K562 (cell line): ENCODE measurements at regions not wholly inside any gene's neighbourhood (a gene's known extent, or its start where the extent isn't known, plus 50 kb on each side); places are given as distances from the start of the nearest gene placed in this dataset.

Source experiments
- ATAC-seq: fragments of 200-7000 bp; cut with Tn5 transposase; 3 replicates; pipeline ENCODE4 v1.9.1; 2020; ENCODE audit warnings: moderate library complexity
- BruUV-seq: library from RNA; stranded (reverse); fragments of 400-500 nt; replicated peaks from 2 replicates; lab custom pipeline; 2021; lab: Mats Ljungman, UMichigan
- CTCF ChIA-PET: fragments of 300-600 bp; formaldehyde crosslinking; extraction: SDS; loops from one replicate; lab custom pipeline; 2021; ENCODE audit warnings: low intra/inter-chr PET ratio; lab: Yijun Ruan, JAX
- POLR2A ChIA-PET: fragments of 300-600, 350-650 bp; sonication (Branson Sonifier 250); formaldehyde crosslinking; extraction: SDS; loops from one replicate; lab custom pipeline; 2021; ENCODE audit warnings: antibody characterized with exemption, inconsistent platforms; lab: Yijun Ruan, JAX
- DNase-seq, 4 experiments: peaks; one replicate each; pipeline versions ENCODE4 v3.0.0 to v3.0.0-alpha.2; 2011 to 2018; ENCODE audit warnings: low spot score in 3 of 4, mixed read lengths in 3 of 4; ENCODE audit errors: extremely low read depth in 1 of 4
- FAIRE-seq: peaks from 2 replicates; lab custom pipeline; 2011; peaks lifted over from hg19 to GRCh38; lab: Jason Lieb, UNC
- H2AFZ ChIP-seq: 2 replicates; pipeline ENCODE4 v1.6.0; 2011; ENCODE audit warnings: low read depth, low read length, control low read depth, inconsistent platforms
- H3K27ac ChIP-seq: fragments of 200-600 bp; 3 replicates; pipeline ENCODE4 v1.8.0; 2011; ENCODE audit warnings: low read depth, mild to moderate bottlenecking, control low read depth, inconsistent platforms, low read length, moderate library complexity, mixed read lengths; ENCODE audit errors: extremely low read depth
- H3K27me3 ChIP-seq, 2 experiments: fragments of 300-600 bp in 1 of 2; 2 replicates in 1 of 2; 3 replicates in 1 of 2; pipeline versions ENCODE4 v1.6.0 to v1.8.0; 2011; ENCODE audit warnings: inconsistent platforms in 2 of 2, low read length in 2 of 2, mild to moderate bottlenecking in 1 of 2, mixed read lengths in 1 of 2, moderate library complexity in 1 of 2; ENCODE audit not compliant: control insufficient read depth in 2 of 2, insufficient read depth in 2 of 2
- H3K36me3 ChIP-seq: fragments of 300-600 bp; 3 replicates; pipeline ENCODE4 v1.8.0; 2011; ENCODE audit warnings: mild to moderate bottlenecking, low read length, inconsistent platforms; ENCODE audit not compliant: control insufficient read depth, insufficient read depth
- H3K4me1 ChIP-seq, 2 experiments: fragments of 200-600 bp in 1 of 2; replicated peaks in 1 of 2; 2 replicates in 1 of 2; 3 replicates in 1 of 2; pipeline versions ENCODE4 v1.5.1 to v1.8.0; 2011; ENCODE audit warnings: inconsistent platforms in 2 of 2, low read length in 2 of 2, mild to moderate bottlenecking in 1 of 2, mixed read lengths in 1 of 2, moderate library complexity in 1 of 2; ENCODE audit not compliant: control insufficient read depth in 2 of 2, insufficient read depth in 2 of 2
- H3K4me2 ChIP-seq: 2 replicates; pipeline ENCODE4 v1.6.1; 2011; ENCODE audit warnings: low read length, control low read depth, inconsistent platforms, mixed read lengths; ENCODE audit not compliant: insufficient read depth
- H3K4me3 ChIP-seq: fragments of 200-600 bp; sonication (generic), shearing (Covaris generic); 2 replicates; pipeline ENCODE4 v1.5.1; 2016; ENCODE audit warnings: control low read depth, inconsistent platforms
- H3K79me2 ChIP-seq: fragments of 200-600 bp; 3 replicates; pipeline ENCODE4 v1.8.0; 2011; ENCODE audit warnings: low read length, inconsistent platforms; ENCODE audit not compliant: control insufficient read depth, insufficient read depth
- H3K9ac ChIP-seq, 2 experiments: 2 replicates each; pipeline versions ENCODE4 v1.6.0 to v1.6.1; 2011; ENCODE audit warnings: low read depth in 2 of 2, low read length in 2 of 2, control low read depth in 1 of 2, inconsistent platforms in 1 of 2, mild to moderate bottlenecking in 1 of 2, mixed read lengths in 1 of 2; ENCODE audit not compliant: insufficient read depth in 1 of 2
- H3K9me1 ChIP-seq: one replicate; pipeline ENCODE4 v1.6.0; 2011; ENCODE audit warnings: inconsistent platforms, mild to moderate bottlenecking, low read length, moderate library complexity; ENCODE audit not compliant: control insufficient read depth, insufficient read depth
- H3K9me3 ChIP-seq: replicated peaks from 2 replicates; pipeline ENCODE4 v1.5.1; 2011; ENCODE audit warnings: low read depth, low read length, inconsistent platforms; ENCODE audit not compliant: control insufficient read depth, insufficient read depth
- H4K20me1 ChIP-seq: replicated peaks from 2 replicates; pipeline ENCODE4 v1.6.1; 2011; ENCODE audit warnings: low read length, inconsistent platforms, mixed read lengths; ENCODE audit not compliant: control insufficient read depth, insufficient read depth
- HDAC8 ChIP-seq: fragments of 450-650 bp; IDR thresholded peaks from 2 replicates; pipeline ENCODE4 v1.6.1; 2016; ENCODE audit warnings: mild to moderate bottlenecking, missing genetic modification characterization, moderate library complexity, missing compliant biosample characterization
- MXD1 ChIP-seq: fragments of 250-450 bp; sonication (Bioruptor Pico); IDR thresholded peaks from 2 replicates; pipeline ENCODE4 v1.8.0; 2021; ENCODE audit warnings: borderline replicate concordance, mild to moderate bottlenecking, moderate library complexity; ENCODE audit not compliant: poor library complexity, severe bottlenecking
- NCOA1 ChIP-seq: fragments of 450-650 bp; IDR thresholded peaks from 2 replicates; pipeline ENCODE4 v1.6.1; 2016; ENCODE audit warnings: low read depth
- PRMT5 ChIP-seq: sonication (generic); formaldehyde crosslinking; IDR thresholded peaks from 2 replicates; pipeline ENCODE4 v1.5.0; 2020; ENCODE audit warnings: missing genetic modification reagents
- RBM17 ChIP-seq: fragments of 200-400 bp; formaldehyde crosslinking; IDR thresholded peaks from 2 replicates; pipeline ENCODE4 v1.6.1; 2017; ENCODE audit warnings: low read depth, mild to moderate bottlenecking, low read length, borderline replicate concordance
- SP1 ChIP-seq: sonication (generic); formaldehyde crosslinking; IDR thresholded peaks from 2 replicates; pipeline ENCODE4 v1.8.1; 2022; ENCODE audit warnings: mild to moderate bottlenecking, missing genetic modification reagents
- ZNF165 ChIP-seq: fragments of 250-450 bp; sonication (Bioruptor Pico); IDR thresholded peaks from 2 replicates; pipeline ENCODE4 v1.4.0; 2020; ENCODE audit warnings: borderline replicate concordance
- ZNF408 ChIP-seq: fragments of 250-450 bp; sonication (Bioruptor Pico); IDR thresholded peaks from 2 replicates; pipeline ENCODE4 v1.4.0; 2020; ENCODE audit warnings: low read depth, mild to moderate bottlenecking, moderate library complexity
- whole genome bisulfite sequencing: fragments of 100-300 bp; shearing (Covaris generic); methylation state at CpG from one replicate; pipeline ENCODE4 v1.1.6; 2016; ENCODE audit warnings: low coverage, mixed read lengths; ENCODE audit not compliant: insufficient coverage; ENCODE audit errors: missing lambda C conversion rate; 5-methylcytosine and 5-hydroxymethylcytosine counted together
- in situ Hi-C: fragments of 300-500 bp; cut with MboI; formaldehyde crosslinking; loops from 4 replicates; pipeline ENCODE4 v1.15.0; 2018; ENCODE audit warnings: inconsistent platforms, mixed read lengths
- intact Hi-C: fragments of 100-400 bp; cut with micrococcal nuclease; formaldehyde crosslinking; loops from 2 replicates; pipeline ENCODE4 v1.14.2; 2022
- TF ChIP-seq, protein P1 (sequence below): sonication (generic); formaldehyde crosslinking; IDR thresholded peaks from 2 replicates; pipeline ENCODE4 v1.8.1; 2023; ENCODE audit warnings: mild to moderate bottlenecking, missing genetic modification reagents

- ATAC-seq, result no peak
- H3K27me3 ChIP-seq, result no peaks in the 10 kb centered on the region
- in situ Hi-C loops, result no loop called here
- no peak overlapping the region for H3K9ac ChIP-seq
- no peak overlapping the region for H3K4me2 ChIP-seq
- no peak for FAIRE-seq
- no peak for TF ChIP-seq MXD1 (CRISPR knock-in tag)
- TF ChIP-seq RBM17, result no peak
- TF ChIP-seq NCOA1, result no peak
- no peak for DNase-seq
- ChIA-PET POLR2A (no interaction called here), CTCF (no interaction called here)
- no peak overlapping the region for H2AFZ ChIP-seq
- no peaks in the 10 kb centered on the region for H4K20me1 ChIP-seq
- intact Hi-C loops, result no loop called here
- H3K36me3 ChIP-seq, result no peaks in the 10 kb centered on the region
- H3K4me1 ChIP-seq, result no peaks in the 10 kb centered on the region
- no peak overlapping the region for H3K27ac ChIP-seq
- no peaks in the 10 kb centered on the region for H3K79me2 ChIP-seq
- WGBS, result 7% methylated on average over 2 of the region's 2 CpGs
- no peaks in the 10 kb centered on the region for H3K9me1 ChIP-seq
- BruUV-seq, result no TSS peak
- H3K4me3 ChIP-seq, result no peak overlapping the region
- H3K9me3 ChIP-seq, result no peaks in the 10 kb centered on the region
Measured at GRCh38 chr18:66937546-66937945, 333.7 kb upstream of the CDH19 start.

DNA sequence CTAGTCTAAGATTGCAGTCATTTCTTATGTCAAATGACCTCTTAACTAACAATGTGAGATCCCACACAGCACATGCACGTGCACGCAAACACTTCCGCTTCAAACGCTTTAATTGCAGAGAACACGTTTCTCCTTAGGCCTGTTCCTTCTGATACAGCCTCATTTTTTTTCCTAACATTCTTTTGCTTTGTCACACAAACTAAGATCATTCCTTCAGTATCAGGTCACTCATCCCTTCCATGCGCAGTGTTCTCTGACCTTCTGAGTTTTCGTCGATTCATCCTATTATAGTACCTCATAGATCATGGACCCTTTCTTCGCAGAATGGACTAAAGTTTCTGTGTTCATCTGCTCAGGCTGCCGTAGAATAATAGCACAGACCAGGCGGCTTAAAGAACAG is 327.1 kb upstream of the CDH19 start:
- FAIRE-seq (no peak), DNase-seq (no peak), ATAC-seq (no peak)
- POLR2A ChIA-PET, result no interaction called here
- Histone ChIP-seq H3K79me2 (no peaks in the 10 kb centered on the region), H3K27ac (no peak overlapping the region), H3K9ac (no peak overlapping the region), H3K9me3 (no peaks in the 10 kb centered on the region), H3K4me1 (no peaks in the 10 kb centered on the region), H3K4me3 (no peak overlapping the region), H3K27me3 (no peaks in the 10 kb centered on the region), H3K4me2 (no peak overlapping the region), H3K9me1 (no peaks in the 10 kb centered on the region), H3K36me3 (no peaks in the 10 kb centered on the region), H2AFZ (no peak overlapping the region), H4K20me1 (no peaks in the 10 kb centered on the region)
- no TSS peak for BruUV-seq
- intact Hi-C loops, result no loop called here
- CTCF ChIA-PET, result no interaction called here
- WGBS, result 11% methylated on average over 10 of the region's 11 CpGs
- in situ Hi-C loops, result no loop called here
- TF ChIP-seq ZNF408 (CRISPR knock-in tag), result no peak
- no peak for TF ChIP-seq HDAC8 (tag)
- TF ChIP-seq SP1 (CRISPR knock-in tag), result no peak
- no peak for TF ChIP-seq PRMT5 (CRISPR knock-in tag)
- no peak for TF ChIP-seq ZNF165 (CRISPR knock-in tag)
- TF ChIP-seq, protein P1, sequence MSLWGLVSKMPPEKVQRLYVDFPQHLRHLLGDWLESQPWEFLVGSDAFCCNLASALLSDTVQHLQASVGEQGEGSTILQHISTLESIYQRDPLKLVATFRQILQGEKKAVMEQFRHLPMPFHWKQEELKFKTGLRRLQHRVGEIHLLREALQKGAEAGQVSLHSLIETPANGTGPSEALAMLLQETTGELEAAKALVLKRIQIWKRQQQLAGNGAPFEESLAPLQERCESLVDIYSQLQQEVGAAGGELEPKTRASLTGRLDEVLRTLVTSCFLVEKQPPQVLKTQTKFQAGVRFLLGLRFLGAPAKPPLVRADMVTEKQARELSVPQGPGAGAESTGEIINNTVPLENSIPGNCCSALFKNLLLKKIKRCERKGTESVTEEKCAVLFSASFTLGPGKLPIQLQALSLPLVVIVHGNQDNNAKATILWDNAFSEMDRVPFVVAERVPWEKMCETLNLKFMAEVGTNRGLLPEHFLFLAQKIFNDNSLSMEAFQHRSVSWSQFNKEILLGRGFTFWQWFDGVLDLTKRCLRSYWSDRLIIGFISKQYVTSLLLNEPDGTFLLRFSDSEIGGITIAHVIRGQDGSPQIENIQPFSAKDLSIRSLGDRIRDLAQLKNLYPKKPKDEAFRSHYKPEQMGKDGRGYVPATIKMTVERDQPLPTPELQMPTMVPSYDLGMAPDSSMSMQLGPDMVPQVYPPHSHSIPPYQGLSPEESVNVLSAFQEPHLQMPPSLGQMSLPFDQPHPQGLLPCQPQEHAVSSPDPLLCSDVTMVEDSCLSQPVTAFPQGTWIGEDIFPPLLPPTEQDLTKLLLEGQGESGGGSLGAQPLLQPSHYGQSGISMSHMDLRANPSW, result no peak
